ENCODE measurements at regions not wholly inside any gene's neighbourhood (a gene's known extent, or its start where the extent isn't known, plus 50 kb on each side); places are given as distances from the start of the nearest gene placed in this dataset.

DNA sequence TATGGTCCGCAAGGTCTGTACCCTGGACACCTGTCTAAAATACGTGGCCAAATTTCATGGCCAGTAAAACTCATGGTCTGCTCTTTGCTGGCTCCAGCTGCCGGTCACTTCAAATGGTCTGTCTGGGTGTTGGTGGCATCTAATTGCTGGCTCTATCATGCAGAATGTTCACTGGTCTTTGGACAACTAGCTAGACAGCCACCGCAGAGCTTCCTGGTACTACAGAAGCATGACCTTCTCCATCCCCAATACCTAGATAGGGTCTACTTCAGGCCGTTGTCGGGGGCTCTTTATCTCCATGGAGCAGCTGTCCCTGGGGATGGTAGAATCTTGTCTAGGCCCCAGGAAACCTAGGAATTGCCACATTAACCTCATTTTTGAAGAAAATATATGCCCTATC is 88.4 kb upstream of the RMDN2 start:
- Histone ChIP-seq H3K9me3 (ENCODE audit: control insufficient read depth in 2 of 2, insufficient read depth in 1 of 2, low read depth in 1 of 2, low read length in 1 of 2) (no peaks in the 10 kb centered on the region), H3K27ac (ENCODE audit: low read depth in 1 of 3, low read length in 2 of 3) (no peak overlapping the region), H3K36me3 (ENCODE audit: control insufficient read depth in 3 of 3, insufficient read depth in 2 of 3, low read depth in 1 of 3, low read length in 3 of 3) (no peaks in the 10 kb centered on the region), H3K4me3 (ENCODE audit: low read depth in 1 of 3, low read length in 3 of 3) (no peak overlapping the region), H3K27me3 (ENCODE audit: control insufficient read depth in 3 of 3, insufficient read depth in 3 of 3, low read length in 3 of 3) (peaks cover 0 to 6% (median 0%) of the 10 kb centered on the region in 3 donors), H3K4me1 (ENCODE audit: control insufficient read depth in 3 of 3, insufficient read depth in 2 of 3, low read depth in 1 of 3, low read length in 2 of 3) (no peaks in the 10 kb centered on the region)
- 84 to 95% (median 89%) methylated on average over 6 of the region's 6 CpGs for WGBS, 3 donors
- FAIRE-seq (no peak), DNase-seq (no peak)

DNA sequence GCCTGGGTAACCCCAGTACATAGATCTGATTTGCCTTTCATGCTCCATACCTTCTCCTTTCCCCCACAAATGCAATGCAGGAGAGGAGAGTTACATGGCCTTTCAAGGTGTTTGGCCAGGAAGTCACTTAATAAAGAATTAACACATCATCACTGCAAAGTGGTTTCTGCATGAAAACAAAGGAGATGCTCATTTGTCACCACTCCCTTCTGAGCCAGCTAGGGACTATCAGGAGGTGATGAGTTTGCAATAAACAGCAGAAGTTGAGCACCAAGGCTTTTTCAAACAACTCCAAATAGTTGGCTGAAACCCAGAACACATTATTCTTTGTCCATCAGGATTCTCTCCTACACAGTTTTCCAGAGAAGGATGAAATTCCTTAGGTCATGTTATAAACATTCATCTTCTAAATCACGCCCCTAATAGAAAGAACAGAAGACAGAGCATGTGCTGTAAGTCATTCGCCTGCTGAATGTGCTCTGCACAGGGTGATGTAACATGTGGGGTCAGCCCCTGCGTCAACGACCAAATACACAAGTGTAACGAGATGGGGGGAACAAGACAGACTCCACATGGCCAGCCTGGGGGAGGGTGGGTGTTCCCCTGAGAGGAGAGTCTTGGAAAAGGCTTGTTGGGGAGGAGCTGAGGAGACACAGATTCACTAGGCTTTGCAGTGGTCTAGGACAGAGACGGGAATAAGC is 87.3 kb upstream of the RMDN2 start:
- Histone ChIP-seq H3K27me3 (ENCODE audit: control insufficient read depth in 3 of 3, insufficient read depth in 3 of 3, low read length in 3 of 3) (peaks cover 0 to 10% (median 0%) of the 10 kb centered on the region in 3 donors), H3K9me3 (ENCODE audit: control insufficient read depth in 2 of 2, insufficient read depth in 1 of 2, low read depth in 1 of 2, low read length in 1 of 2) (no peaks in the 10 kb centered on the region), H3K27ac (ENCODE audit: low read depth in 1 of 3, low read length in 2 of 3) (no peak overlapping the region), H3K4me3 (ENCODE audit: low read depth in 1 of 3, low read length in 3 of 3) (no peak overlapping the region), H3K4me1 (ENCODE audit: control insufficient read depth in 3 of 3, insufficient read depth in 2 of 3, low read depth in 1 of 3, low read length in 2 of 3) (no peaks in the 10 kb centered on the region), H3K36me3 (ENCODE audit: control insufficient read depth in 3 of 3, insufficient read depth in 2 of 3, low read depth in 1 of 3, low read length in 3 of 3) (no peaks in the 10 kb centered on the region)
- peak in 1 of 2 donors; percentile 17 for DNase-seq
- 56 to 83% (median 75%) methylated on average over 6 of the region's 6 CpGs for WGBS, 3 donors
- FAIRE-seq: no peak

DNA sequence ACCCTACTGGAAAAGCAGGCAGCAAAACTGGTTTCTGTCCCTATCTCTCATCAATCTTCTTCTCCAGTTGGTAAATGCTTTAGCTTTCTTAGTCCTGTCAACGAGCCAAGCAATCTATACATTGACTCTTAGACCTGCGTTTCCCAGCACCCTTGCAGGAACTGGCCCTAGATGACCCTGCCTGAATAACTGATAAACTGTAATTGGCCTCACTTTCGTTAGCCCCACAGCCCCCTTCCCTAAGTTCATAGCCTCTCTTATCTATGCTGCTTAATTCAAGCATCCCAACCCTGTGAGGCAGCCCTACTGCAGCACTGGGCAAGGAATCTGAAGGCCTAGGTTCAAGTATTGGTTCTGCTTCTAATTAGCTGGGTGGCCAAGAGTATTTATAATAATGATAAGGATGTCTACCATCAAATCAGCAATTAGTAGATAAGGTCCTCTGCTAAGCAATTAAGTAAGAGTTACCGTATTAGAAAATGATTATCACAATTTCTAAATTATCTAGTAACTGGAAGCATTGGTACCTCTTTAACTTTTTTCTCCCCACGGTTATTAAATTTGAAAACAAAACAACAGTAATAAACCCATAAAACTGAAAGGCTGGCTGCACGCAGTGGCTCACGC is 86.4 kb upstream of the RMDN2 start:
- H3K4me1 ChIP-seq (ENCODE audit: control insufficient read depth in 3 of 3, insufficient read depth in 2 of 3, low read depth in 1 of 3, low read length in 2 of 3): no peaks in the 10 kb centered on the region
- FAIRE-seq (no peak), DNase-seq (no peak)
- H3K27ac ChIP-seq (ENCODE audit: low read depth in 1 of 3, low read length in 2 of 3): no peak overlapping the region
- H3K9me3 ChIP-seq (ENCODE audit: control insufficient read depth in 2 of 2, insufficient read depth in 1 of 2, low read depth in 1 of 2, low read length in 1 of 2): no peaks in the 10 kb centered on the region
- 18 to 64% (median 33%) methylated on average over 7 of the region's 7 CpGs for WGBS, 3 donors
- peaks cover 0 to 13% (median 0%) of the 10 kb centered on the region in 3 donors for H3K27me3 ChIP-seq (ENCODE audit: control insufficient read depth in 3 of 3, insufficient read depth in 3 of 3, low read length in 3 of 3)
- H3K4me3 ChIP-seq (ENCODE audit: low read depth in 1 of 3, low read length in 3 of 3): no peak overlapping the region
- H3K36me3 ChIP-seq (ENCODE audit: control insufficient read depth in 3 of 3, insufficient read depth in 2 of 3, low read depth in 1 of 3, low read length in 3 of 3): no peaks in the 10 kb centered on the region

DNA sequence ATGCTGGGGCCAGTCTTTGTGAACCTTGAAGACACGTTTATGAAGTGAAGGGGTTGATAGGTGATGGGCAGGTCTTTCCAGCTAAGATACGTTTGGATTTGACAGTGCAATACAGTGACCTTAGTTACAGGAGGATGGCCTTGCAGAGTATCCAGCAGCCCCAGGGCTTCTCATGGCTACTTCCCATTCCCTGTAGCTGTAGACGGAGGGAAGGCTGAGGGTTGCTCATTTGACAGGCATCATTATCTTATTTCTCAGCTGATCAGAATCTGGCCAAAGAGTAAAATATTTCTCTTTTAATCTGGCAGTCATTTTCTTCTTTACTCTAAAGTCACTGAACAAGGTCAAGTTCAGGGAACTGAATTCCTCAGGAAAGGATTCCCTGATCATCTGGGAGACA is 85.1 kb upstream of the RMDN2 start:
- no peaks in the 10 kb centered on the region for H3K36me3 ChIP-seq (ENCODE audit: control insufficient read depth in 3 of 3, insufficient read depth in 2 of 3, low read depth in 1 of 3, low read length in 3 of 3)
- FAIRE-seq (no peak), DNase-seq (no peak)
- no peak overlapping the region for H3K27ac ChIP-seq (ENCODE audit: low read depth in 1 of 3, low read length in 2 of 3)
- 65 to 79% (median 73%) methylated on average over 3 of the region's 3 CpGs for WGBS, 3 donors
- H3K4me1 ChIP-seq (ENCODE audit: control insufficient read depth in 3 of 3, insufficient read depth in 2 of 3, low read depth in 1 of 3, low read length in 2 of 3): no peaks in the 10 kb centered on the region
- H3K4me3 ChIP-seq (ENCODE audit: low read depth in 1 of 3, low read length in 3 of 3): no peak overlapping the region
- peaks cover 0 to 13% (median 0%) of the 10 kb centered on the region in 3 donors for H3K27me3 ChIP-seq (ENCODE audit: control insufficient read depth in 3 of 3, insufficient read depth in 3 of 3, low read length in 3 of 3)
- no peaks in the 10 kb centered on the region for H3K9me3 ChIP-seq (ENCODE audit: control insufficient read depth in 2 of 2, insufficient read depth in 1 of 2, low read depth in 1 of 2, low read length in 1 of 2)

DNA sequence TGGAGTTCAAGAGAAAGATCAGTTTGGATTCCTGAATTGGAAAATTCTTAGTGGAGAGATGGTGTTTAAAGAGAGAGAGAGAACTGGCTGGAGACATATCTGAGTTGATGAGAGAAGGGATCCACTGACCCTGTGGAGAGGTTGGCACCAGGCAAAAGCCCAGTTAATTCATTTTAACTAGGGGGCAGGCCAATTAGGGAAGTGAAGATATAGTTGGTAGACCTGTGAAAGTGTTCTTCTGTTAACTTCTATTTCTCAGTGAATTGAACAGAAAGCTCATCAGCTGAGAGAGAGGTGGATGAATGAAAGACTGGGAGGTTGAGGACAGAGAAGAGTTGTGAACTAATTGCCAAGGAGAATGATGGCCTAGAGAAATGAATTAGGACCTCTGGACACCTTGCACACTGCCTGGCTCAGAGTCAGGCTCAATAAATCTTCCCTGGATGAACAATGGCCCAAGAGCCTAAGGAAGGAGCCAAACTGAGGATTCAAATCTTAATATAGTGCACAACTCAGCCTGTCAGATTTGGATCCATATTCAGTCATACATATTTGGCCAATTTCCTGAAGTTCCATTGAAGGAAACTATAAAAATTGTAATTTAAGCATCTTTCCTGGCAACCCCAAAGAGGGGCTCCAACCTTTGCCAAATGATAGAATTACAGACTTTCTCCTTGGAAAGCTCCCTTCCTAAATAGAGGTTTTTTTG is 82.2 kb upstream of the RMDN2 start:
- no peaks in the 10 kb centered on the region for H3K36me3 ChIP-seq (ENCODE audit: control insufficient read depth in 3 of 3, insufficient read depth in 2 of 3, low read depth in 1 of 3, low read length in 3 of 3)
- H3K9me3 ChIP-seq (ENCODE audit: control insufficient read depth in 2 of 2, insufficient read depth in 1 of 2, low read depth in 1 of 2, low read length in 1 of 2): no peaks in the 10 kb centered on the region
- H3K27me3 ChIP-seq (ENCODE audit: control insufficient read depth in 3 of 3, insufficient read depth in 3 of 3, low read length in 3 of 3): peaks cover 0 to 14% (median 0%) of the 10 kb centered on the region in 3 donors
- no peak overlapping the region for H3K4me3 ChIP-seq (ENCODE audit: low read depth in 1 of 3, low read length in 3 of 3)
- no peak for DNase-seq
- H3K27ac ChIP-seq (ENCODE audit: low read depth in 1 of 3, low read length in 2 of 3): no peak overlapping the region
- FAIRE-seq: no peak
- no peaks in the 10 kb centered on the region for H3K4me1 ChIP-seq (ENCODE audit: control insufficient read depth in 3 of 3, insufficient read depth in 2 of 3, low read depth in 1 of 3, low read length in 2 of 3)

DNA sequence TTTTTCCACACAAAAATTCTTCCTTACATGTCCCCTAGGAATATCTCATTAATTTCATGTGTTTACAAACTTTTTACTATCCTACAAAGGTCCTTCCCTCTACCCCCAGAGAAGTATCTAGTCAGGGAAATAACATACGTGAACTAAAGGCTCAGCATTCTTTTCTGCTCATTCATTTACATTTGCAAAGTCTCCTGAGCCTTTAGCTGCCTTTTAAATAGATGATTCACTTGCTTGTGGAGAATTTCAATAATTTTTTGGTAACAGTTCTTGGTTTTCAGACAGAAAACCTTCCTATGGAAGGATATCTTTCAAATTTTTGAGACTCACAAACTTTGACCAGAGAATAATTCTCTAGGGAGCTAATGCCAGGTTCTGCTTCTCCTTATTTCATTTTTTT is 81.5 kb upstream of the RMDN2 start:
- Histone ChIP-seq H3K36me3 (ENCODE audit: control insufficient read depth in 3 of 3, insufficient read depth in 2 of 3, low read depth in 1 of 3, low read length in 3 of 3) (no peaks in the 10 kb centered on the region), H3K4me3 (ENCODE audit: low read depth in 1 of 3, low read length in 3 of 3) (no peak overlapping the region), H3K27me3 (ENCODE audit: control insufficient read depth in 3 of 3, insufficient read depth in 3 of 3, low read length in 3 of 3) (peaks cover 0 to 14% (median 0%) of the 10 kb centered on the region in 3 donors), H3K4me1 (ENCODE audit: control insufficient read depth in 3 of 3, insufficient read depth in 2 of 3, low read depth in 1 of 3, low read length in 2 of 3) (no peaks in the 10 kb centered on the region), H3K27ac (ENCODE audit: low read depth in 1 of 3, low read length in 2 of 3) (no peak overlapping the region), H3K9me3 (ENCODE audit: control insufficient read depth in 2 of 2, insufficient read depth in 1 of 2, low read depth in 1 of 2, low read length in 1 of 2) (no peaks in the 10 kb centered on the region)
- DNase-seq: no peak
- no peak for FAIRE-seq
- WGBS, 3 donors: 0% methylated on average over 1 of the region's 1 CpG

DNA sequence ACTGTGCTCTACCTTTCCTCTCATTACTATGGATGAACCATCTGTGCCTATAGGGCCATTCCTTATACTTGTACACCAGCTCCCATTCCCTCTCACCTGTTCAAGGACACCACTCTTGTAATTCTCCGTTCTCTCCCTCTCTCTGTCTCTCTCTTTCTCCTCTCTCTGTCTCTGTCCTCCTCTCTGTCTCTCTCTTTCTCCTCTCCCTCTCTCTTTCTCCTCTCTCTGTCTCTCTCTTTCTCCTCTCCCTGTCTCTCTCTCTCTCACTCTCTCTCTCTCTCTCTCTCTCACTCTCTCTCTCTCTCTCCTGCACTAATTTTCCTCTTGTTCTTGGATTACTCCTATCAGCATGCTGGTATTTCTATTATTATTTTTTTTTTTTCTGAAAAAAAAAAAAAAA is 78.9 kb upstream of the RMDN2 start:
- H3K4me3 ChIP-seq (ENCODE audit: low read depth in 1 of 3, low read length in 3 of 3): no peak overlapping the region
- H3K27ac ChIP-seq (ENCODE audit: low read depth in 1 of 3, low read length in 2 of 3): no peak overlapping the region
- peaks cover 0 to 12% (median 0%) of the 10 kb centered on the region in 3 donors for H3K27me3 ChIP-seq (ENCODE audit: control insufficient read depth in 3 of 3, insufficient read depth in 3 of 3, low read length in 3 of 3)
- H3K9me3 ChIP-seq (ENCODE audit: control insufficient read depth in 2 of 2, insufficient read depth in 1 of 2, low read depth in 1 of 2, low read length in 1 of 2): no peaks in the 10 kb centered on the region
- FAIRE-seq (no peak), DNase-seq (no peak)
- H3K36me3 ChIP-seq (ENCODE audit: control insufficient read depth in 3 of 3, insufficient read depth in 2 of 3, low read depth in 1 of 3, low read length in 3 of 3): no peaks in the 10 kb centered on the region
- peaks cover 0 to 2% (median 0%) of the 10 kb centered on the region in 3 donors for H3K4me1 ChIP-seq (ENCODE audit: control insufficient read depth in 3 of 3, insufficient read depth in 2 of 3, low read depth in 1 of 3, low read length in 2 of 3)
- WGBS, 3 donors: 0 to 83% (median 26%) methylated on average over 1 of the region's 1 CpG

DNA sequence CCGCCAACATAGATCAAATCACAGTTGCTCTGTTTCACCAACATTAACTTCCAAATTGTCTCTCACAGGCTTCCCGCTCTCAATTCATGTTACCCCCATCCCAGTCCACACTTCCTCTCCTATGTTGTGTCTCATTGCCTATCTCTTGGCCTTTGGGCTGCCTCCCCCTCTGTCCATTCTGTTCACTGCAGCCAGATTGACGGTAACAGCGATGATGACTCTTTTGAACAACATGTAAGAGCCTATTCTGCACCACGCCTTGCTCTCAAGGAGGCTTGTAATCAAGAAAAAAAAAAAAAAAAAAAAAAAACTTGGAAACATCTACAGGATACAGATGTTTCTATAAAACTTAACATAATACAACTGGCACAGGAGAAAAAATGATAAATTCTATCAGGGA is 77.3 kb upstream of the RMDN2 start:
- H3K4me3 ChIP-seq (ENCODE audit: low read depth in 1 of 3, low read length in 3 of 3): no peak overlapping the region
- WGBS, 3 donors: 85 to 93% (median 91%) methylated on average over 5 of the region's 5 CpGs
- H3K27ac ChIP-seq (ENCODE audit: low read depth in 1 of 3, low read length in 2 of 3): no peak overlapping the region
- H3K4me1 ChIP-seq (ENCODE audit: control insufficient read depth in 3 of 3, insufficient read depth in 2 of 3, low read depth in 1 of 3, low read length in 2 of 3): peaks cover 0 to 5% (median 0%) of the 10 kb centered on the region in 3 donors
- H3K36me3 ChIP-seq (ENCODE audit: control insufficient read depth in 3 of 3, insufficient read depth in 2 of 3, low read depth in 1 of 3, low read length in 3 of 3): no peaks in the 10 kb centered on the region
- H3K9me3 ChIP-seq (ENCODE audit: control insufficient read depth in 2 of 2, insufficient read depth in 1 of 2, low read depth in 1 of 2, low read length in 1 of 2): no peaks in the 10 kb centered on the region
- peaks cover 0 to 6% (median 0%) of the 10 kb centered on the region in 3 donors for H3K27me3 ChIP-seq (ENCODE audit: control insufficient read depth in 3 of 3, insufficient read depth in 3 of 3, low read length in 3 of 3)
- FAIRE-seq (no peak), DNase-seq (no peak)
